A673 (cell line): ENCODE measurements at regions not wholly inside any gene's neighbourhood (a gene's known extent, or its start where the extent isn't known, plus 50 kb on each side); places are given as distances from the start of the nearest gene placed in this dataset.

Experiments
- CTCF ChIP-seq: fragments of 300-800, 200-600 bp; sonication (generic); conservative IDR thresholded peaks from 2 replicates; pipeline ENCODE4 v1.5.1; 2017; ENCODE audit warnings: low read depth, mild to moderate bottlenecking, antibody characterized with exemption, low read length, moderate library complexity, mixed read lengths
- EZH2 ChIP-seq: fragments of 200-600 bp; sonication (generic); IDR thresholded peaks from 2 replicates; pipeline ENCODE4 v1.6.1; 2017; ENCODE audit warnings: borderline replicate concordance, low read depth, mild to moderate bottlenecking, mixed read lengths, antibody characterized with exemption, low read length; ENCODE audit not compliant: poor library complexity, severe bottlenecking

DNA sequence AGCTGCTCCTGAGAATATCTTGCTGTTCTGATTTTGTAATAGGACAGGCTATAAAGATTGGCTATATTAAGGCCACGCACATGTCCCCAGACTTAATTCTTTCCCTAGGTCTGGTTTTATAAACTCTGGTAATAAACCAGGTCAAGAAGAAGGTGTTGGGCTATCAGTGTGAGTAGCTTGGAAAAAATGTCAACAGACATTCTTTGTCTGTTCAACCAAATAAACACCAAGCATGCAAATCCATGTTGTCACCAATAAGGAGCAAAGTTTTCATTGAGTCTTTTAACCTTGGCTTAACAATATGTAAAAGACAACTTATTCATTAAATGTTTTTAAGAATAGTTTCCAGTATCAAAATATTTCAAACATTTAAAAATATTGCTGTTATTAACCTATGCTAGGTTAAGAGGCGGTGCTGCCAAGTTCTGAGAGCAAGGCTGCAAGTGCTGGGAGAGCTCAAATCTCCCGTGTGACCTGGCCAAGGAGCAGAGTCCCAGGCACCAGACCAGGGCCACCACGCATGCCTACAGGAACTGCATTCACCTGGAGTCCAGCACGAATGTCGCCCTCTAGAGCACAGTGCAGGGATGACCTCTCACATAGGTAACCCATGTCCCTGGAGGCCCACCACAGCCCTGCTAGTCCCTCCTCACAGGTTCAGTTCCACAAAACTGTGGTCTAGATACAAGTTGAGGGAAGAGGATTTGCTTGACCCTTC, 120.5 kb upstream of the POU3F3 start:
- TF ChIP-seq CTCF (peak; percentile 51), EZH2 (no peak)
